ENCODE measurements at regions not wholly inside any gene's neighbourhood (a gene's known extent, or its start where the extent isn't known, plus 50 kb on each side); places are given as distances from the start of the nearest gene placed in this dataset.

DNA sequence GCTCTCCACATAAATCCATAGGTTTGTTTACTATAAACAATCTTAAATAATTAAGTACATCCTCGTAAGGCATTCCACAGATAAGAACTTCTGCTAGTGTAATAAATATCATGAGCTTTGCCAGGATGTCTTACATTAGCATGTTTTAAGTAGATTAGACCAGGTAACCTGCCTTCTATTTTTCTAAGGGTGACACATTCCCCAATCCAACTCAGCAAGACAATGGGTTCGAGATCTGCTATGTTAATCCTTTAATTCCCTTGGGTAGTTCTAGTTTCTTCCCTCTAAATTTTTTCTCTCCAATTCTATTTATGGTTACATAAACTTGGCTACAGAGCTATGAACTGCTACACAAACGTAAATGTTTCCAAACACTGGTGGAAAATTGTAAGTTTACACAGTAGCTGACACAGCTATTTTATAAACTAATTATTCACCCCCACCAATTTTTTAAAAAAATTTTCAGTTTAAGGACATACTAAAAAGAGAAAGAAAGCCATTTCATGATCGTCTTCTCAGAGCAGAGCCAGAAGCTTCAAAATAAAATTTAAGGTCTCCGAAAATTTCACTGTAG is 386.5 kb upstream of the SLC39A10 start:
- ChIA-PET RAD21 (ENCODE audit: low non-redundant PET in 1 of 2, low total read pairs in 2 of 2, uncharacterized antibody in 2 of 2, unreplicated experiment in 2 of 2) (interaction anchor here in 1 of 2 experiments (0.7 kb wide), 1 partner anchor 150 kb away, joined by 3 read pairs; no protein-coding TSS in a partner anchor), POLR2A (no interaction called here), CTCF (no interaction called here)
- Histone ChIP-seq H3K4me1 (ENCODE audit: control insufficient read depth in 1 of 2, insufficient read depth in 2 of 2, low read length in 2 of 2) (no peaks in the 10 kb centered on the region), H3K4me2 (ENCODE audit: low read length) (no peak overlapping the region), H3K36me3 (ENCODE audit: control insufficient read depth in 1 of 2, insufficient read depth in 2 of 2, low read length in 2 of 2) (no peaks in the 10 kb centered on the region), H2AFZ (ENCODE audit: low read depth, low read length, poor library complexity, severe bottlenecking) (no peak overlapping the region), H3K9me2 (ENCODE audit: insufficient read depth) (no peaks in the 10 kb centered on the region), H3K9me3 (ENCODE audit: control insufficient read depth in 1 of 2, insufficient read depth in 1 of 2, low read depth in 1 of 2, low read length in 2 of 2) (no peaks in the 10 kb centered on the region), H4K20me1 (ENCODE audit: insufficient read depth) (no peaks in the 10 kb centered on the region), H3K79me2 (ENCODE audit: insufficient read depth, low read length) (no peaks in the 10 kb centered on the region), H3K27me3 (ENCODE audit: insufficient read depth, low read length) (no peaks in the 10 kb centered on the region), H3K4me3 (replicated peaks in 1 of 2; ENCODE audit: low read depth in 1 of 2, low read length in 2 of 2) (no peak overlapping the region), H3K9ac (ENCODE audit: low read length) (no peak overlapping the region), H3K27ac (ENCODE audit: low read depth, low read length) (no peak overlapping the region)
- intact Hi-C loops (cut with micrococcal nuclease) = no loop called here
- ATAC-seq (no peak), DNase-seq (ENCODE audit: low read depth, low spot score) (no peak)
- BruUV-seq (replicated peaks) = no TSS peak
- TF ChIP-seq CEBPB (IDR thresholded peaks at IDR 0.05; ENCODE audit: low read depth) = no peak

DNA sequence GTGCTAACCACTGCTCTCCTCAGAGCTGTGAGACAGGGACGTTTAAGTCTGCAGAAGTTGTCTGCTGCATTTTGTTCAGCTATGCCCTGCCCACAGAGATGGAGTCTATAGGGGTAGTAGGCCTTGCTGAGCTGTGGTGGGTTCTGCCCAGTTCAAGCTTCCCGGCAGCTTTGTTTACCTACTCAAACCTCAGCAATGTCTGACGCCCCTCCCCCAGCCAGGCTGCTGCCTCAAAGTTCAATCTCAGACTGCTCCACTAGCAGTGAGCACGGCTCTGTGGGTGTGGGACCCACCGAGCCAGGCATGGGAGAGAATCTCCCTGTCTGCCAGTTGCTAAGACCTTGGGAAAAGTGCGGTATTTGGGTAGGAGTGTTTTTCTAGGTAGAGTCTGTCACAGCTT is 387.8 kb upstream of the SLC39A10 start:
- Histone ChIP-seq H4K20me1 (ENCODE audit: insufficient read depth) (no peaks in the 10 kb centered on the region), H3K9me2 (ENCODE audit: insufficient read depth) (no peaks in the 10 kb centered on the region), H3K36me3 (ENCODE audit: control insufficient read depth in 1 of 2, insufficient read depth in 2 of 2, low read length in 2 of 2) (no peaks in the 10 kb centered on the region), H3K4me3 (replicated peaks in 1 of 2; ENCODE audit: low read depth in 1 of 2, low read length in 2 of 2) (no peak overlapping the region), H3K9ac (ENCODE audit: low read length) (no peak overlapping the region), H2AFZ (ENCODE audit: low read depth, low read length, poor library complexity, severe bottlenecking) (no peak overlapping the region), H3K27ac (ENCODE audit: low read depth, low read length) (no peak overlapping the region), H3K27me3 (ENCODE audit: insufficient read depth, low read length) (no peaks in the 10 kb centered on the region), H3K4me1 (ENCODE audit: control insufficient read depth in 1 of 2, insufficient read depth in 2 of 2, low read length in 2 of 2) (no peaks in the 10 kb centered on the region), H3K79me2 (ENCODE audit: insufficient read depth, low read length) (no peaks in the 10 kb centered on the region), H3K4me2 (ENCODE audit: low read length) (no peak overlapping the region), H3K9me3 (ENCODE audit: control insufficient read depth in 1 of 2, insufficient read depth in 1 of 2, low read depth in 1 of 2, low read length in 2 of 2) (no peaks in the 10 kb centered on the region)
- ChIA-PET POLR2A (no interaction called here), RAD21 (ENCODE audit: low non-redundant PET in 1 of 2, low total read pairs in 2 of 2, uncharacterized antibody in 2 of 2, unreplicated experiment in 2 of 2) (no interaction called here), CTCF (no interaction called here)
- ATAC-seq = no peak
- intact Hi-C loops (cut with micrococcal nuclease) = no loop called here
- no peak for DNase-seq (ENCODE audit: low read depth, low spot score)
- BruUV-seq (replicated peaks) = no TSS peak
- TF ChIP-seq SP1 (IDR thresholded peaks at IDR 0.05; ENCODE audit: low read depth) (no peak), EZH2 (IDR thresholded peaks at IDR 0.05) (no peak), SRF (IDR thresholded peaks at IDR 0.05; ENCODE audit: low read depth) (no peak), JUND (IDR thresholded peaks at IDR 0.05) (no peak), TCF7L2 (IDR thresholded peaks at IDR 0.05; ENCODE audit: borderline replicate concordance, extremely low read depth, insufficient read depth, insufficient read length) (no peak), FOSL1 (IDR thresholded peaks at IDR 0.05; ENCODE audit: low read depth) (no peak), POLR2AphosphoS5 (IDR thresholded peaks at IDR 0.05; ENCODE audit: low read depth, low read length) (no peak), CEBPB (IDR thresholded peaks at IDR 0.05; ENCODE audit: low read depth) (no peak), POLR2A (IDR thresholded peaks at IDR 0.05; ENCODE audit: borderline replicate concordance, extremely low read depth, insufficient read depth, insufficient read length) (no peak), ZFX (IDR thresholded peaks at IDR 0.05) (no peak), ELF1 (IDR thresholded peaks at IDR 0.05; ENCODE audit: borderline replicate concordance, low read depth) (no peak), CBX3 (IDR thresholded peaks at IDR 0.05; ENCODE audit: low read depth) (no peak), EZH2phosphoT487 (IDR thresholded peaks at IDR 0.05; ENCODE audit: borderline replicate concordance) (no peak), YY1 (IDR thresholded peaks at IDR 0.05; ENCODE audit: extremely low read depth, insufficient replicate concordance, low read depth, low read length) (no peak)
- TF ChIP-seq, protein P1, sequence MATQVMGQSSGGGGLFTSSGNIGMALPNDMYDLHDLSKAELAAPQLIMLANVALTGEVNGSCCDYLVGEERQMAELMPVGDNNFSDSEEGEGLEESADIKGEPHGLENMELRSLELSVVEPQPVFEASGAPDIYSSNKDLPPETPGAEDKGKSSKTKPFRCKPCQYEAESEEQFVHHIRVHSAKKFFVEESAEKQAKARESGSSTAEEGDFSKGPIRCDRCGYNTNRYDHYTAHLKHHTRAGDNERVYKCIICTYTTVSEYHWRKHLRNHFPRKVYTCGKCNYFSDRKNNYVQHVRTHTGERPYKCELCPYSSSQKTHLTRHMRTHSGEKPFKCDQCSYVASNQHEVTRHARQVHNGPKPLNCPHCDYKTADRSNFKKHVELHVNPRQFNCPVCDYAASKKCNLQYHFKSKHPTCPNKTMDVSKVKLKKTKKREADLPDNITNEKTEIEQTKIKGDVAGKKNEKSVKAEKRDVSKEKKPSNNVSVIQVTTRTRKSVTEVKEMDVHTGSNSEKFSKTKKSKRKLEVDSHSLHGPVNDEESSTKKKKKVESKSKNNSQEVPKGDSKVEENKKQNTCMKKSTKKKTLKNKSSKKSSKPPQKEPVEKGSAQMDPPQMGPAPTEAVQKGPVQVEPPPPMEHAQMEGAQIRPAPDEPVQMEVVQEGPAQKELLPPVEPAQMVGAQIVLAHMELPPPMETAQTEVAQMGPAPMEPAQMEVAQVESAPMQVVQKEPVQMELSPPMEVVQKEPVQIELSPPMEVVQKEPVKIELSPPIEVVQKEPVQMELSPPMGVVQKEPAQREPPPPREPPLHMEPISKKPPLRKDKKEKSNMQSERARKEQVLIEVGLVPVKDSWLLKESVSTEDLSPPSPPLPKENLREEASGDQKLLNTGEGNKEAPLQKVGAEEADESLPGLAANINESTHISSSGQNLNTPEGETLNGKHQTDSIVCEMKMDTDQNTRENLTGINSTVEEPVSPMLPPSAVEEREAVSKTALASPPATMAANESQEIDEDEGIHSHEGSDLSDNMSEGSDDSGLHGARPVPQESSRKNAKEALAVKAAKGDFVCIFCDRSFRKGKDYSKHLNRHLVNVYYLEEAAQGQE (IDR thresholded peaks at IDR 0.05; ENCODE audit: low read depth) = no peak
- TF ChIP-seq, protein P2, sequence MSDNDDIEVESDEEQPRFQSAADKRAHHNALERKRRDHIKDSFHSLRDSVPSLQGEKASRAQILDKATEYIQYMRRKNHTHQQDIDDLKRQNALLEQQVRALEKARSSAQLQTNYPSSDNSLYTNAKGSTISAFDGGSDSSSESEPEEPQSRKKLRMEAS (IDR thresholded peaks at IDR 0.05) = no peak
- TF ChIP-seq, protein P3, sequence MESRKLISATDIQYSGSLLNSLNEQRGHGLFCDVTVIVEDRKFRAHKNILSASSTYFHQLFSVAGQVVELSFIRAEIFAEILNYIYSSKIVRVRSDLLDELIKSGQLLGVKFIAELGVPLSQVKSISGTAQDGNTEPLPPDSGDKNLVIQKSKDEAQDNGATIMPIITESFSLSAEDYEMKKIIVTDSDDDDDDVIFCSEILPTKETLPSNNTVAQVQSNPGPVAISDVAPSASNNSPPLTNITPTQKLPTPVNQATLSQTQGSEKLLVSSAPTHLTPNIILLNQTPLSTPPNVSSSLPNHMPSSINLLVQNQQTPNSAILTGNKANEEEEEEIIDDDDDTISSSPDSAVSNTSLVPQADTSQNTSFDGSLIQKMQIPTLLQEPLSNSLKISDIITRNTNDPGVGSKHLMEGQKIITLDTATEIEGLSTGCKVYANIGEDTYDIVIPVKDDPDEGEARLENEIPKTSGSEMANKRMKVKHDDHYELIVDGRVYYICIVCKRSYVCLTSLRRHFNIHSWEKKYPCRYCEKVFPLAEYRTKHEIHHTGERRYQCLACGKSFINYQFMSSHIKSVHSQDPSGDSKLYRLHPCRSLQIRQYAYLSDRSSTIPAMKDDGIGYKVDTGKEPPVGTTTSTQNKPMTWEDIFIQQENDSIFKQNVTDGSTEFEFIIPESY (IDR thresholded peaks at IDR 0.05; ENCODE audit: extremely low read depth, insufficient replicate concordance, low read length) = no peak

All from HCT116 (cell line).